ENCODE measurements at regions not wholly inside any gene's neighbourhood (a gene's known extent, or its start where the extent isn't known, plus 50 kb on each side); places are given as distances from the start of the nearest gene placed in this dataset.
"Not testable (repeated sequence)": the region's sequence is repeated elsewhere in the genome, so short reads cannot be mapped to it uniquely, and the experiment has no call there.

- TF ChIP-seq CTCF (IDR thresholded peaks at IDR 0.05); CHD2 (IDR thresholded peaks at IDR 0.05; ENCODE audit: low read length, partially characterized antibody); POLR2AphosphoS5 (IDR thresholded peaks at IDR 0.05; ENCODE audit: low read depth, low read length); ZBTB33 (IDR thresholded peaks at IDR 0.05; ENCODE audit: borderline replicate concordance, low read depth); EP300 (IDR thresholded peaks at IDR 0.05; ENCODE audit: borderline replicate concordance in 1 of 2, low read depth in 1 of 2, low read length in 1 of 2); SIN3A (IDR thresholded peaks at IDR 0.05; ENCODE audit: borderline replicate concordance, low read depth, low read length): not testable (repeated sequence)
Observed at GRCh38 chr15:20277451-20277850, 264.1 kb downstream of the GOLGA6L6 start.
